ENCODE measurements at regions not wholly inside any gene's neighbourhood (a gene's known extent, or its start where the extent isn't known, plus 50 kb on each side); places are given as distances from the start of the nearest gene placed in this dataset.

DNA sequence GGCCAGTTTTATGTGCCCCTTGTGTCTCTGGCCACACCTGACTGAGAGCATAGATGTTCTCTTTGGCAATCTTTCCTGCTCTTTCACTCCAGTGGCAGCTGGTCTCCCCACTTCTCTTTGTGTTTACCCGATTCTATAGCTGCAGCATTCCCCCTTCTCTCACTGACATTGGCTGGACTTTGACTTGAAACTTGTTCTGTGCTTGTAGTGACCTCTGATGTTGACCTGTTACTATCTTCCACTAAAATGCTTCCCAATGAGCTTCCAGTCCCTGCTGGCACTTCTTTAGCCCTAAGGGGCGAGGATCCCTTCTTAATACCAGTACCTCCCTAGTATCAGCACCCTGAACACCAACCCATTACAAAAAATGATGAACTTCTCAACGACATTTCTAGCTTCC, 653.3 kb downstream of the LTN1 start:
- no peaks in the 10 kb centered on the region for H3K27me3 ChIP-seq (ENCODE audit: control insufficient read depth in 2 of 2, insufficient read depth in 2 of 2, low read length in 2 of 2)
- no peaks in the 10 kb centered on the region for H3K9me3 ChIP-seq (replicated peaks; ENCODE audit: control insufficient read depth, insufficient read depth, low read length)
- H3K9me1 ChIP-seq (replicated peaks; ENCODE audit: control insufficient read depth, extremely low read depth, insufficient read depth, low read length), result no peaks in the 10 kb centered on the region
- CTCF ChIA-PET, result interaction anchor here (1.1 to 9.5 kb wide), 7 partner anchors 178 to 1495 kb away, joined by 3 to 204 read pairs (median 5); no protein-coding TSS in a partner anchor
- H4K20me1 ChIP-seq (replicated peaks; ENCODE audit: control insufficient read depth, extremely low read depth, insufficient read depth, low read length), result no peaks in the 10 kb centered on the region
- intact Hi-C loops (cut with micrococcal nuclease) (loop anchor here (1.0 to 5.0 kb wide), 6 partner anchors 142 to 777 kb away; no protein-coding TSS in a partner anchor), dilution Hi-C loops (cut with MboI; ENCODE audit: extremely low pct_ligation_motif_present, low sequenced_read_pairs) (no loop called here)
- H3K4me2 ChIP-seq (ENCODE audit: insufficient read depth, low read length), result peak overlapping the region; percentile 54
- BruUV-seq (replicated peaks), result no TSS peak
- H3K27ac ChIP-seq (ENCODE audit: insufficient read depth, low read depth, low read length), result peak overlapping the region; percentile 9
- no peak for TF ChIP-seq POLR2AphosphoS5 (IDR thresholded peaks at IDR 0.05; ENCODE audit: insufficient read depth, low read depth, low read length)
- FAIRE-seq (no peak), DNase-seq (ENCODE audit: low read depth, low spot score) (no peak)
- peaks cover 20% of the 10 kb centered on the region for H3K4me1 ChIP-seq (ENCODE audit: control insufficient read depth, extremely low read depth, insufficient read depth, low read length)
- no peaks in the 10 kb centered on the region for H3K79me2 ChIP-seq (ENCODE audit: control insufficient read depth, insufficient read depth, low read length)
- POLR2A ChIA-PET, result interaction anchor here (2.1 kb wide), 1 partner anchor 406 kb away, joined by 5 read pairs; no protein-coding TSS in a partner anchor
- peak overlapping the region in 1 of 3 experiments; percentile 5 for H3K4me3 ChIP-seq (replicated peaks in 1 of 3; ENCODE audit: insufficient read depth in 1 of 3, low read depth in 1 of 3, low read length in 3 of 3)
- H3K9ac ChIP-seq (replicated peaks; ENCODE audit: extremely low read depth, insufficient read depth, low read length), result no peak overlapping the region
- peak overlapping the region; percentile 43 for H2AFZ ChIP-seq (ENCODE audit: low read depth, low read length)
- no peaks in the 10 kb centered on the region for H3K36me3 ChIP-seq (ENCODE audit: control insufficient read depth in 2 of 2, extremely low read depth in 1 of 2, insufficient read depth in 2 of 2, low read length in 2 of 2)

DNA sequence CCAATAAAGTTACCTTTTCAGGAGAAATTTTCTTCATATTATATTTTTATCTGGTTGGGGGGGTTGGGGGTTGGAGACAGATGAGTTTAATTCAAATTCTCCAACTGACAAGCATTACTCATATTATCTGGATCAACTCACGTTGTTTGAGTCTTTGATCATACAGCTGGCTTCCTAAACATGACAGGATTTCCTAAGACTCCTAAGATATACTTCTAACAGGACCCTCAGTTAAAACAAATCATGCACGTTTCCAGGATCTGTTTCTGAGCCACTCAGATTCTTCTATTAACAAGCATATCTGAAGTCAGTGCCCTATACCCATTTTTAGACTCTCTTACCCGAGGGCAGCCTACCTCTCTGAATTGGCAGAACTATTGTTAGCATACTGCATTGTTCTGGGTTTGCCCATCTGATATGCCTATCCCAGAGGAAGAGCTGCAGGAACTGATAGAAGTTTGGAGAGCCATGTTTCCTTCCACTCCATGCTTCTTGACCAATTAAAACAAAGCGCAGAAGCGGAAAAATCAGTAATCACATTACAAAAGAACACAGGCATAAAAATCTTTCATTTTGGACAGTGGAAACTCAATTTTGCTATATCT, 653.9 kb downstream of the LTN1 start:
- peak overlapping the region; percentile 54 for H3K4me2 ChIP-seq (ENCODE audit: insufficient read depth, low read length)
- H2AFZ ChIP-seq (ENCODE audit: low read depth, low read length), result peak overlapping the region; percentile 43
- H3K79me2 ChIP-seq (ENCODE audit: control insufficient read depth, insufficient read depth, low read length), result no peaks in the 10 kb centered on the region
- H3K4me1 ChIP-seq (ENCODE audit: control insufficient read depth, extremely low read depth, insufficient read depth, low read length), result peaks cover 20% of the 10 kb centered on the region
- H3K27ac ChIP-seq (ENCODE audit: insufficient read depth, low read depth, low read length), result peak overlapping the region; percentile 9
- FAIRE-seq (peak; percentile 88), DNase-seq (ENCODE audit: low read depth, low spot score) (peak; percentile 91)
- H3K36me3 ChIP-seq (ENCODE audit: control insufficient read depth in 2 of 2, extremely low read depth in 1 of 2, insufficient read depth in 2 of 2, low read length in 2 of 2), result no peaks in the 10 kb centered on the region
- H3K9me3 ChIP-seq (replicated peaks; ENCODE audit: control insufficient read depth, insufficient read depth, low read length), result no peaks in the 10 kb centered on the region
- BruUV-seq (replicated peaks), result no TSS peak
- H3K27me3 ChIP-seq (ENCODE audit: control insufficient read depth in 2 of 2, insufficient read depth in 2 of 2, low read length in 2 of 2), result no peaks in the 10 kb centered on the region
- H3K4me3 ChIP-seq (replicated peaks in 1 of 3; ENCODE audit: insufficient read depth in 1 of 3, low read depth in 1 of 3, low read length in 3 of 3), result peak overlapping the region in 1 of 3 experiments; percentile 5
- no peak for TF ChIP-seq MYC (IDR thresholded peaks at IDR 0.05; ENCODE audit: low read depth, low read length)
- peak; percentile 91 for TF ChIP-seq GATA2 (IDR thresholded peaks at IDR 0.05; ENCODE audit: insufficient read depth, insufficient read length, low read depth, low read length)
- no peak for TF ChIP-seq POLR2AphosphoS5 (IDR thresholded peaks at IDR 0.05; ENCODE audit: insufficient read depth, low read depth, low read length)
- peak; percentile 22 for TF ChIP-seq POLR2A (IDR thresholded peaks at IDR 0.05; ENCODE audit: low read depth, low read length)
- TF ChIP-seq, protein P1, sequence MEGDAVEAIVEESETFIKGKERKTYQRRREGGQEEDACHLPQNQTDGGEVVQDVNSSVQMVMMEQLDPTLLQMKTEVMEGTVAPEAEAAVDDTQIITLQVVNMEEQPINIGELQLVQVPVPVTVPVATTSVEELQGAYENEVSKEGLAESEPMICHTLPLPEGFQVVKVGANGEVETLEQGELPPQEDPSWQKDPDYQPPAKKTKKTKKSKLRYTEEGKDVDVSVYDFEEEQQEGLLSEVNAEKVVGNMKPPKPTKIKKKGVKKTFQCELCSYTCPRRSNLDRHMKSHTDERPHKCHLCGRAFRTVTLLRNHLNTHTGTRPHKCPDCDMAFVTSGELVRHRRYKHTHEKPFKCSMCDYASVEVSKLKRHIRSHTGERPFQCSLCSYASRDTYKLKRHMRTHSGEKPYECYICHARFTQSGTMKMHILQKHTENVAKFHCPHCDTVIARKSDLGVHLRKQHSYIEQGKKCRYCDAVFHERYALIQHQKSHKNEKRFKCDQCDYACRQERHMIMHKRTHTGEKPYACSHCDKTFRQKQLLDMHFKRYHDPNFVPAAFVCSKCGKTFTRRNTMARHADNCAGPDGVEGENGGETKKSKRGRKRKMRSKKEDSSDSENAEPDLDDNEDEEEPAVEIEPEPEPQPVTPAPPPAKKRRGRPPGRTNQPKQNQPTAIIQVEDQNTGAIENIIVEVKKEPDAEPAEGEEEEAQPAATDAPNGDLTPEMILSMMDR (IDR thresholded peaks at IDR 0.05; ENCODE audit: extremely low read depth in 1 of 2, insufficient read depth in 1 of 2, low read depth in 1 of 2, low read length in 2 of 2), result no peak
- peak; percentile 6 for TF ChIP-seq JUN (IDR thresholded peaks at IDR 0.05; ENCODE audit: borderline replicate concordance, insufficient read depth, insufficient read length, low read depth)
- no peak for TF ChIP-seq FOS (IDR thresholded peaks at IDR 0.05; ENCODE audit: borderline replicate concordance, insufficient read depth, low read length)
- no peak for TF ChIP-seq EZH2 (IDR thresholded peaks at IDR 0.05; ENCODE audit: borderline replicate concordance, low read depth, low read length, severe bottlenecking)
- TF ChIP-seq, protein P2, sequence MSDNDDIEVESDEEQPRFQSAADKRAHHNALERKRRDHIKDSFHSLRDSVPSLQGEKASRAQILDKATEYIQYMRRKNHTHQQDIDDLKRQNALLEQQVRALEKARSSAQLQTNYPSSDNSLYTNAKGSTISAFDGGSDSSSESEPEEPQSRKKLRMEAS (IDR thresholded peaks at IDR 0.05; ENCODE audit: insufficient read depth, insufficient read length), result no peak
- no peaks in the 10 kb centered on the region for H4K20me1 ChIP-seq (replicated peaks; ENCODE audit: control insufficient read depth, extremely low read depth, insufficient read depth, low read length)
- H3K9ac ChIP-seq (replicated peaks; ENCODE audit: extremely low read depth, insufficient read depth, low read length), result no peak overlapping the region
- CTCF ChIA-PET, result interaction anchor here (1.0 to 9.5 kb wide), 9 partner anchors 179 to 1493 kb away, joined by 3 to 204 read pairs (median 5); no protein-coding TSS in a partner anchor
- dilution Hi-C loops (cut with MboI; ENCODE audit: extremely low pct_ligation_motif_present, low sequenced_read_pairs) (no loop called here), intact Hi-C loops (cut with micrococcal nuclease) (loop anchor here (1.0 to 5.0 kb wide), 6 partner anchors 142 to 777 kb away; no protein-coding TSS in a partner anchor)
- H3K9me1 ChIP-seq (replicated peaks; ENCODE audit: control insufficient read depth, extremely low read depth, insufficient read depth, low read length), result no peaks in the 10 kb centered on the region
- POLR2A ChIA-PET, result interaction anchor here (2.1 kb wide), 1 partner anchor 406 kb away, joined by 5 read pairs; no protein-coding TSS in a partner anchor
